SK-N-SH (cell line): ENCODE measurements at regions not wholly inside any gene's neighbourhood (a gene's known extent, or its start where the extent isn't known, plus 50 kb on each side); places are given as distances from the start of the nearest gene placed in this dataset.

ENCODE experiments used
- CTCF ChIA-PET: fragments of 300-600, 350-600 bp; formaldehyde crosslinking; extraction: SDS; loops from one replicate; lab custom pipeline; 2021; lab: Yijun Ruan, JAX
- POLR2A ChIA-PET: fragments of 350-600 bp; sonication (Branson Sonifier 250); formaldehyde crosslinking; extraction: SDS; loops from one replicate; lab custom pipeline; 2020; ENCODE audit warnings: antibody characterized with exemption, inconsistent platforms; lab: Yijun Ruan, JAX
- DNase-seq: peaks from one replicate; pipeline ENCODE4 v3.0.0; 2012
- H2AFZ ChIP-seq: fragments of 200-600 bp; sonication (generic); 2 replicates; pipeline ENCODE4 v1.8.1; 2016; ENCODE audit warnings: antibody characterized with exemption, mild to moderate bottlenecking, low read depth
- H3F3A ChIP-seq: fragments of 200-600 bp; sonication (generic); replicated peaks from 2 replicates; pipeline ENCODE3; 2016; ENCODE audit warnings: antibody characterized with exemption, mild to moderate bottlenecking; ENCODE audit not compliant: insufficient read depth
- H3K27ac ChIP-seq, 2 experiments: fragments of 200-500 bp in 1 of 2; fragments of 200-600 bp in 1 of 2; sonication (Bioruptor generic) in 1 of 2; sonication (generic), shearing (Covaris generic) in 1 of 2; 2 replicates each; pipeline versions ENCODE4 v1.5.1 to v1.6.1; 2014 to 2016; ENCODE audit warnings: low read depth in 2 of 2, inconsistent platforms in 1 of 2, low read length in 1 of 2, mild to moderate bottlenecking in 1 of 2, mixed read lengths in 1 of 2
- H3K27me3 ChIP-seq: fragments of 200-600 bp; sonication (generic), shearing (Covaris generic); 2 replicates; pipeline ENCODE4 v1.6.1; 2016; ENCODE audit warnings: mixed run types; ENCODE audit not compliant: insufficient read depth
- H3K36me3 ChIP-seq, 2 experiments: fragments of 200-500 bp in 1 of 2; fragments of 200-600 bp in 1 of 2; sonication (Bioruptor generic) in 1 of 2; sonication (generic) in 1 of 2; replicated peaks in 1 of 2; 2 replicates each; pipeline versions ENCODE3 to v1.5.1; 2014 to 2016; ENCODE audit warnings: low read length in 1 of 2, mild to moderate bottlenecking in 1 of 2; ENCODE audit not compliant: insufficient read depth in 2 of 2, control insufficient read depth in 1 of 2
- H3K4me1 ChIP-seq, 2 experiments: fragments of 200-500 bp in 1 of 2; fragments of 200-600 bp in 1 of 2; sonication (Bioruptor generic) in 1 of 2; sonication (generic), shearing (Covaris generic) in 1 of 2; 2 replicates each; pipeline versions ENCODE4 v1.5.1 to v1.6.1; 2014 to 2016; ENCODE audit warnings: low read depth in 1 of 2, low read length in 1 of 2, mixed run types in 1 of 2; ENCODE audit not compliant: insufficient read depth in 2 of 2, control insufficient read depth in 1 of 2
- H3K4me2 ChIP-seq: fragments of 200-600 bp; sonication (generic), shearing (Covaris generic); 2 replicates; pipeline ENCODE4 v1.6.1; 2017; ENCODE audit warnings: mixed run types
- H3K4me3 ChIP-seq, 2 experiments: fragments of 200-500 bp in 1 of 2; fragments of 200-600 bp in 1 of 2; sonication (Bioruptor generic) in 1 of 2; sonication (generic), shearing (Covaris generic) in 1 of 2; 2 replicates each; pipeline versions ENCODE4 v1.5.1 to v1.8.1; 2014 to 2016; ENCODE audit warnings: low read depth in 2 of 2, inconsistent platforms in 1 of 2, low read length in 1 of 2, mild to moderate bottlenecking in 1 of 2, mixed read lengths in 1 of 2, moderate library complexity in 1 of 2
- H3K79me2 ChIP-seq: fragments of 200-600 bp; sonication (generic); 2 replicates; pipeline ENCODE4 v1.8.1; 2017; ENCODE audit warnings: mild to moderate bottlenecking; ENCODE audit not compliant: insufficient read depth
- H3K9ac ChIP-seq: fragments of 200-600 bp; sonication (generic); 2 replicates; pipeline ENCODE4 v1.6.1; 2017; ENCODE audit warnings: mixed run types
- H3K9me2 ChIP-seq: fragments of 200-600 bp; sonication (generic); 2 replicates; pipeline ENCODE4 v1.6.1; 2017; ENCODE audit warnings: mixed run types
- H3K9me3 ChIP-seq: fragments of 200-600 bp; sonication (generic); 2 replicates; pipeline ENCODE4 v1.6.1; 2017; ENCODE audit warnings: mixed run types, mild to moderate bottlenecking, moderate library complexity
- H4K20me1 ChIP-seq: fragments of 200-600 bp; sonication (generic); 2 replicates; pipeline ENCODE4 v1.6.1; 2017; ENCODE audit warnings: mild to moderate bottlenecking, mixed run types; ENCODE audit not compliant: insufficient read depth
- ELF1 ChIP-seq: IDR thresholded peaks from 2 replicates; pipeline ENCODE4 v1.4.0; 2012
- EP300 ChIP-seq, 2 experiments: IDR thresholded peaks; 2 replicates each; pipeline versions ENCODE4 v1.4.0 to v1.6.1; 2012; ENCODE audit warnings: borderline replicate concordance in 1 of 2, low read depth in 1 of 2, low read length in 1 of 2
- EZH2phosphoT487 ChIP-seq: fragments of 200-600 bp; sonication (generic); IDR thresholded peaks from 2 replicates; pipeline ENCODE4 v1.6.1; 2017; ENCODE audit warnings: low read depth, mixed run types, mild to moderate bottlenecking, antibody characterized with exemption, moderate library complexity, borderline replicate concordance
- FOXM1 ChIP-seq: IDR thresholded peaks from 2 replicates; pipeline ENCODE4 v1.4.0; 2012; ENCODE audit warnings: low read depth, mild to moderate bottlenecking
- GABPA ChIP-seq: IDR thresholded peaks from 2 replicates; pipeline ENCODE4 v1.4.0; 2012; ENCODE audit warnings: low read depth, mild to moderate bottlenecking
- GATA2 ChIP-seq: sonication (generic); formaldehyde crosslinking; IDR thresholded peaks from 2 replicates; pipeline ENCODE4 v1.5.0; 2020; ENCODE audit warnings: mild to moderate bottlenecking, missing genetic modification reagents
- MEF2A ChIP-seq: IDR thresholded peaks from 2 replicates; pipeline ENCODE4 v1.4.0; 2012; ENCODE audit warnings: low read depth, borderline replicate concordance
- POLR2AphosphoS5 ChIP-seq: IDR thresholded peaks from 2 replicates; pipeline ENCODE4 v1.6.1; 2012; ENCODE audit warnings: low read depth, low read length
- RAD21 ChIP-seq: IDR thresholded peaks from 2 replicates; pipeline ENCODE4 v1.6.1; 2012; ENCODE audit warnings: mild to moderate bottlenecking, low read length
- RCOR1 ChIP-seq: fragments of 150-350 bp; IDR thresholded peaks from 2 replicates; pipeline ENCODE4 v1.6.1; 2017; ENCODE audit warnings: antibody characterized with exemption, low read length
- RFX5 ChIP-seq: IDR thresholded peaks from 2 replicates; pipeline ENCODE4 v1.6.1; 2012; ENCODE audit warnings: mild to moderate bottlenecking, improper control_type of control experiment, low read length
- RXRA ChIP-seq: IDR thresholded peaks from 2 replicates; pipeline ENCODE4 v1.4.0; 2012; ENCODE audit warnings: low read depth, mild to moderate bottlenecking, borderline replicate concordance
- SIN3A ChIP-seq: IDR thresholded peaks from 2 replicates; pipeline ENCODE4 v1.6.1; 2012; ENCODE audit warnings: low read depth, mild to moderate bottlenecking, low read length, moderate library complexity, borderline replicate concordance
- SMC3 ChIP-seq: IDR thresholded peaks from 2 replicates; pipeline ENCODE4 v1.6.1; 2012; ENCODE audit warnings: low read depth, low read length, improper control_type of control experiment
- TAF1 ChIP-seq: IDR thresholded peaks from 2 replicates; pipeline ENCODE4 v1.6.1; 2012; ENCODE audit warnings: low read depth, mild to moderate bottlenecking, low read length, moderate library complexity, borderline replicate concordance
- WGBS: methylation state at CpG from one replicate; pipeline ENCODE4 v1.1.6; 2017; ENCODE audit warnings: low lambda C conversion rate; 5-methylcytosine and 5-hydroxymethylcytosine counted together

DNA sequence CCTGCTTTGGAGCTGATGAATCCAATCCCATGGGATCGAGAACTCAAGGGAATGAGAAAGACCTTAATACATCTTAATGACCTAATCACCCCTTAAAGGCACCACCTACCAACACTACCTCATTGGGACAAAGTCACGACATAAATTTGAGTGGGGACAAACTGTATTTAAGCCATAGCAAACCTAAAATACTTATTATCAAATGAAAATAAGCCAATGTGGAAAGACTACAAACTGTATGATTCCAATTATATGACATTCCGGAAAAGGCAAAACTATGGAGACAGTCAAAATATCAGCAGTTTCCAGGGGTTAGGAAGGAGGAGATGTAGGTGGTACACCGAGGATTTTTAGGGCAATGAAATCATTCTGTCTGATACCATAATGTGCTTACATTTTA, 53.3 kb upstream of the NCOA3 start:
- H3F3A ChIP-seq, result peaks cover 3% of the 10 kb centered on the region
- no peaks in the 10 kb centered on the region for H3K79me2 ChIP-seq
- no peaks in the 10 kb centered on the region for H3K4me1 ChIP-seq
- 67% methylated on average over 4 of the region's 4 CpGs for WGBS
- H2AFZ ChIP-seq, result no peak overlapping the region
- no peak for TF ChIP-seq POLR2AphosphoS5
- TF ChIP-seq RAD21, result no peak
- no peak for TF ChIP-seq ELF1
- TF ChIP-seq FOXM1, result no peak
- no peak for TF ChIP-seq RCOR1
- no peaks in the 10 kb centered on the region for H3K27me3 ChIP-seq
- no peak overlapping the region for H3K4me2 ChIP-seq
- no peak overlapping the region for H3K27ac ChIP-seq
- ChIA-PET POLR2A (interaction anchor here (0.7 kb wide), 1 partner anchor 53 kb away, joined by 3 read pairs; the partner anchor contains the start of gene NCOA3), CTCF (interaction anchor here (0.6 kb wide), 1 partner anchor 16 kb away, joined by 3 read pairs; no protein-coding TSS in a partner anchor)
- H3K9me3 ChIP-seq, result peaks cover 1% of the 10 kb centered on the region; the same call in 1 of the 2 replicates
- no peaks in the 10 kb centered on the region for H4K20me1 ChIP-seq
- H3K9ac ChIP-seq, result no peak overlapping the region
- no peaks in the 10 kb centered on the region for H3K9me2 ChIP-seq
- DNase-seq, result no peak
- H3K4me3 ChIP-seq, result no peak overlapping the region
- no peaks in the 10 kb centered on the region for H3K36me3 ChIP-seq

DNA sequence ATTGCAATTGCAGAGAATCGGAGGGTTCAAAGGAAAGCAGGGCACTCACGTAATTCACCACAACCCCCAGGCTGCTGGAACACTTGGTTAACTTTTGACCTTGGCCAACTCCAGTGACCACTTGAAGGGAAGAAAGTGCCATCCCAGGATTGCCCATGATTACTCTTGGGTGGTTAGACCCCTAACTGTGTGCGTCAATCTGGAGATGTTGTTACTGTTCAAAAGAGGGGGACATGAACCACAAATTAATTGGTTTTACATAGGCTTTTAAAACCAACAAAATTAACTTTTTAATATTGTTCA, 50.1 kb upstream of the NCOA3 start:
- POLR2A ChIA-PET, result no interaction called here
- H3K36me3 ChIP-seq, result no peaks in the 10 kb centered on the region

More for the DNA sequence above, 50.1 kb upstream of the NCOA3 start:
- no peak for TF ChIP-seq MEF2A
- TF ChIP-seq GABPA, result no peak
- no peak for TF ChIP-seq SIN3A
- no peak for TF ChIP-seq GATA2
- TF ChIP-seq RXRA, result no peak
- TF ChIP-seq EP300 (IDR thresholded peaks at IDR 0.05; ENCODE audit: borderline replicate concordance in 1 of 2, low read depth in 1 of 2, low read length in 1 of 2), result no peak
- no peak for TF ChIP-seq SMC3
- no peak for TF ChIP-seq TAF1
- no peak for TF ChIP-seq RFX5
- TF ChIP-seq EZH2phosphoT487, result no peak
- Histone ChIP-seq H3K27me3 (no peaks in the 10 kb centered on the region), H3K9ac (no peak overlapping the region), H3K4me2 (no peak overlapping the region), H4K20me1 (no peaks in the 10 kb centered on the region), H3K79me2 (no peaks in the 10 kb centered on the region), H3K9me2 (no peaks in the 10 kb centered on the region), H3F3A (peaks cover 10% of the 10 kb centered on the region), H3K4me3 (no peak overlapping the region), H3K9me3 (peaks cover 4% of the 10 kb centered on the region; the same call in 1 of the 2 replicates), H3K27ac (no peak overlapping the region), H3K4me1 (no peaks in the 10 kb centered on the region), H2AFZ (no peak overlapping the region)
- DNase-seq, result no peak
- CTCF ChIA-PET, result no interaction called here
- 95% methylated on average over 3 of the region's 3 CpGs for WGBS
